WERI-Rb-1 (cell line): ENCODE measurements at regions not wholly inside any gene's neighbourhood (a gene's known extent, or its start where the extent isn't known, plus 50 kb on each side); places are given as distances from the start of the nearest gene placed in this dataset.

Experiments
- DNase-seq: peaks from one replicate; pipeline ENCODE4 v3.0.0-alpha.2; 2020
- H3K27ac ChIP-seq: fragments of 250-450 bp; sonication (Bioruptor Pico); 2 replicates; pipeline ENCODE4 v1.5.1; 2020; ENCODE audit warnings: mild to moderate bottlenecking, moderate library complexity
- H3K27me3 ChIP-seq: fragments of 250-450 bp; sonication (Bioruptor Pico); 2 replicates; pipeline ENCODE4 v1.5.1; 2021; ENCODE audit warnings: mild to moderate bottlenecking, low read depth, moderate library complexity; ENCODE audit not compliant: insufficient read depth, severe bottlenecking
- H3K36me3 ChIP-seq: fragments of 250-450 bp; sonication (Bioruptor Pico); 2 replicates; pipeline ENCODE4 v1.5.1; 2020; ENCODE audit warnings: mild to moderate bottlenecking, moderate library complexity
- H3K4me3 ChIP-seq: 2 replicates; pipeline ENCODE4 v1.5.1; 2011; ENCODE audit warnings: low read depth, mild to moderate bottlenecking, control low read depth, low read length
- H3K9me3 ChIP-seq: fragments of 250-450 bp; sonication (Bioruptor Pico); 2 replicates; pipeline ENCODE4 v1.5.1; 2021; ENCODE audit warnings: mild to moderate bottlenecking, moderate library complexity; ENCODE audit not compliant: severe bottlenecking
- CTCF ChIP-seq: IDR thresholded peaks from 2 replicates; pipeline ENCODE4 v1.5.1; 2011; ENCODE audit warnings: low read depth, mild to moderate bottlenecking, control low read depth, inconsistent platforms, low read length

GRCh38 chr10:89921403-89921802 is 220.0 kb downstream of the KIF20B start:
- no peak for DNase-seq
- Histone ChIP-seq H3K27me3 (no peaks in the 10 kb centered on the region), H3K9me3 (no peaks in the 10 kb centered on the region), H3K36me3 (no peaks in the 10 kb centered on the region), H3K4me3 (no peak overlapping the region), H3K27ac (no peak overlapping the region)
- no peak for TF ChIP-seq CTCF

- DNase-seq: no peak
- no peaks in the 10 kb centered on the region for H3K9me3 ChIP-seq
- no peaks in the 10 kb centered on the region for H3K36me3 ChIP-seq
- no peak for TF ChIP-seq CTCF
- H3K4me3 ChIP-seq: no peak overlapping the region
- H3K27me3 ChIP-seq: no peaks in the 10 kb centered on the region
- H3K27ac ChIP-seq: no peak overlapping the region
These were observed 222.3 kb downstream of the KIF20B start for GRCh38 chr10:89923661-89924060.

- Histone ChIP-seq H3K4me3 (no peak overlapping the region), H3K27me3 (no peaks in the 10 kb centered on the region), H3K27ac (no peak overlapping the region), H3K36me3 (no peaks in the 10 kb centered on the region), H3K9me3 (no peaks in the 10 kb centered on the region)
- no peak for TF ChIP-seq CTCF
- DNase-seq: no peak
These were observed 222.9 kb downstream of the KIF20B start for GRCh38 chr10:89924261-89924660.

- Histone ChIP-seq H3K36me3 (no peaks in the 10 kb centered on the region), H3K27me3 (no peaks in the 10 kb centered on the region), H3K9me3 (no peaks in the 10 kb centered on the region), H3K4me3 (no peak overlapping the region), H3K27ac (no peak overlapping the region)
- DNase-seq: no peak
- TF ChIP-seq CTCF: no peak
These were observed 225.3 kb downstream of the KIF20B start for GRCh38 chr10:89926736-89927135.

GRCh38 chr10:89929282-89930026 is 228.1 kb downstream of the KIF20B start:
- H3K4me3 ChIP-seq: no peak overlapping the region
- H3K27me3 ChIP-seq: no peaks in the 10 kb centered on the region
- H3K36me3 ChIP-seq: no peaks in the 10 kb centered on the region
- H3K9me3 ChIP-seq: no peaks in the 10 kb centered on the region
- DNase-seq: no peak
- no peak for TF ChIP-seq CTCF
- no peak overlapping the region for H3K27ac ChIP-seq

- H3K36me3 ChIP-seq: no peaks in the 10 kb centered on the region
- H3K4me3 ChIP-seq: no peak overlapping the region
- H3K27ac ChIP-seq: no peak overlapping the region
- no peak for DNase-seq
- TF ChIP-seq CTCF: no peak
- no peaks in the 10 kb centered on the region for H3K27me3 ChIP-seq
- peaks cover 3% of the 10 kb centered on the region for H3K9me3 ChIP-seq
These were observed 236.1 kb downstream of the KIF20B start for GRCh38 chr10:89937494-89937893.
